SK-N-MC (cell line): ENCODE measurements at regions not wholly inside any gene's neighbourhood (a gene's known extent, or its start where the extent isn't known, plus 50 kb on each side); places are given as distances from the start of the nearest gene placed in this dataset.

Source experiments
- EZH2 ChIP-seq: fragments of 200-600 bp; sonication (generic); IDR thresholded peaks from one replicate; pipeline ENCODE4 v1.6.1; 2017; ENCODE audit warnings: antibody characterized with exemption
- FOXP2 ChIP-seq: optimal IDR thresholded peaks from 2 replicates; pipeline ENCODE3; 2011; ENCODE audit warnings: mild to moderate bottlenecking, moderate library complexity; ENCODE audit not compliant: insufficient read depth; ENCODE audit errors: extremely low read length, control extremely low read depth
- POLR2AphosphoS5 ChIP-seq: IDR thresholded peaks from 2 replicates; pipeline ENCODE4 v1.6.1; 2012; ENCODE audit warnings: mild to moderate bottlenecking, low read depth, low read length, borderline replicate concordance

GRCh38 chr4:148964456-148964855, 522.2 kb upstream of the NR3C2 start:
- no peak for TF ChIP-seq POLR2AphosphoS5
- TF ChIP-seq EZH2 = no peak
- no peak for TF ChIP-seq FOXP2
